Endothelial cell of hepatic sinusoid (primary cell): ENCODE measurements at regions not wholly inside any gene's neighbourhood (a gene's known extent, or its start where the extent isn't known, plus 50 kb on each side); places are given as distances from the start of the nearest gene placed in this dataset.

ENCODE experiments used
- in situ Hi-C: cut with HindIII; loops from 2 replicates; pipeline ENCODE4 v1.10.0; 2017; ENCODE audit warnings: low sequenced_read_pairs

GRCh38 chr14:73800970-73801515 is 50.6 kb upstream of the PTGR2 start:
- in situ Hi-C loops = no loop called here

- in situ Hi-C loops = no loop called here
Measured at GRCh38 chr14:73797543-73798265, 53.9 kb upstream of the PTGR2 start.

GRCh38 chr14:73796893-73797542 is 54.6 kb upstream of the PTGR2 start:
- in situ Hi-C loops = no loop called here

GRCh38 chr14:73796415-73796814 is 55.2 kb upstream of the PTGR2 start:
- in situ Hi-C loops = no loop called here

DNA sequence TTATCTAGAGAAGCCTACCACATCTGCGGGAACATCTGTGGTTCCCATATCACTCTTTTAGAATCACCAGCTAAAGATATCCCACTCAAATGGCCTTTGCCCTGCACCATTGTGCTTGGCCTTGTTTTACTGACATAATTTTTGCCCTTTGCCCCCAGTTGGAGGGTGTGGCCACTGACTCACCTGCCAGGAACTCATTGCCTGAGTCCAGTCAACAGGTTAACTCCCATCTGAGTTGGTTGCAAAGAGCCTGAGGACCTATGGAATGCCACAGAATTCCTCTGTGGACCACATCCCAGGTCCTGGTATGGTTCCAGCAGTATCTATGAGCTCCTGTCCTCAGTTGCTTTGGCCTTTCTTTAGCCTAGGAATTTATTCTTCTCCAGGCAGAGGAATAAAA is 55.7 kb upstream of the PTGR2 start:
- in situ Hi-C loops = no loop called here

GRCh38 chr14:73795466-73795865 is 56.2 kb upstream of the PTGR2 start:
- in situ Hi-C loops = no loop called here

DNA sequence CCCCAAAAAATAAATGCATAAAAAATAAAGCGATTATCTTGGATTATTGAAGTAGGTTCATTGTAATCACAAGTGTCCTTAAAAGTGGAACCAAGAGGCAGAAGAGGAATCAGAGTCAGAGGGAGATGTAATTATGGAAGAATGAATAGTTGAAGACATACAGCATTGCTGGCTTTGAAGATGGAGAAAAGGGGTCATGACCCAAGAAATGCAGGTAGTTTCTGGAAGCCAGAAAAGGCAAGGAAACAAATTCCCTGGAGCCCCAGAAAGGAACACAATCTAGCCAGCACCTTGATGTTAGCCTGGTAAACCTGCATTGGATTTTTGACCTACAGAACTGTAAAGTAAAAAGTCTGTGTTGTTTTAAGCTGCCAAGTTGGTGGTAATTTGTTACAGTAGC is 57.5 kb upstream of the PTGR2 start:
- in situ Hi-C loops = no loop called here

DNA sequence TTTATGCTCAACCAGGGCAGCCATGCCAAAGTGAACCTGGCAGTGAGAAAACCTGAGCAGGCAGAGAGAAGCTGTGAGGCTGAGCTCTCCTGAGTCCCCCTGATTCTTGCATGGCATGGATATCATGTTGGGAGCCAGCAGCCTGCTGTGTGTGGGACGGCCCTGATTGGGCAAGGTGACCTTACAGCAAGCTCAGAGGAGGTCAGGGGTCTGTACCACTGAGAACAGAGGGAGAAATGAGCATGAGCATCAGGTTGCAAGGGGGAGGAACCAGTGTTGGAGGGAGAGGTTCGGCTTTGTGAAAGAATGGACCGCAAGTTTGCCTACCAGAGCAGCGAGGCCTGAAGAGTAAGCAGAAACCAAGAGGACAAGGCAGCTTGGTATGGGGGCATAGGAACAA is 59.1 kb upstream of the PTGR2 start:
- in situ Hi-C loops = no loop called here

DNA sequence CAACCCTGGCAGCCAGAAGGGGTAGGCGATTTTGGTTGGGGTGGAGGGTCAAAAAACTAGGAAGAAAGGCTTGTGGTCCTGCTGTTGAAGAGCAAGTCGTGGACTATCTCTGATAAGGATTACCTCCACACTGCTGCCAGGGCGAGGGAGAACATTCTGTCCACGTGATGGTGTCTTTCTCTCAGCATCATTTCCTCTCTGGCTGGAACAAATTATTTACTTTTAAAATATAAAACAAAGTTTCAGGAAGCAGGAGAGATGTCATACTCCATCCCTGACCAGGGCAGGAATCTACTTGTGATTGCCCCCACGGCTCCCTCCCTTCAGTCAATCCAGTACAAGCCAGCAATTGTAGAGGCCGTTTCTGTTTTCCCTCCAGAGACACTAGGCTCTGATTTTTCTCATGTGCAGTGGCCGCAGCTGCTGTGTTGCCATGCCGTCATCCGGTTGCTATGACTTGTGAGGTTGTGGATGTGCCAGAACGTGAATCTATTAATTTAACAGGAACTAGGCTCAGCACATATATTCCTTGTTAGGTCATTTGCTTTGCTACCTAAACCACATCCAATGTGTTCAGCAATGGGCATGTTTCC is 61.5 kb upstream of the PTGR2 start:
- in situ Hi-C loops = no loop called here

GRCh38 chr14:73788701-73789551 is 62.7 kb upstream of the PTGR2 start:
- in situ Hi-C loops = no loop called here

- in situ Hi-C loops = no loop called here
Measured at GRCh38 chr14:73788317-73788598, 63.4 kb upstream of the PTGR2 start.

DNA sequence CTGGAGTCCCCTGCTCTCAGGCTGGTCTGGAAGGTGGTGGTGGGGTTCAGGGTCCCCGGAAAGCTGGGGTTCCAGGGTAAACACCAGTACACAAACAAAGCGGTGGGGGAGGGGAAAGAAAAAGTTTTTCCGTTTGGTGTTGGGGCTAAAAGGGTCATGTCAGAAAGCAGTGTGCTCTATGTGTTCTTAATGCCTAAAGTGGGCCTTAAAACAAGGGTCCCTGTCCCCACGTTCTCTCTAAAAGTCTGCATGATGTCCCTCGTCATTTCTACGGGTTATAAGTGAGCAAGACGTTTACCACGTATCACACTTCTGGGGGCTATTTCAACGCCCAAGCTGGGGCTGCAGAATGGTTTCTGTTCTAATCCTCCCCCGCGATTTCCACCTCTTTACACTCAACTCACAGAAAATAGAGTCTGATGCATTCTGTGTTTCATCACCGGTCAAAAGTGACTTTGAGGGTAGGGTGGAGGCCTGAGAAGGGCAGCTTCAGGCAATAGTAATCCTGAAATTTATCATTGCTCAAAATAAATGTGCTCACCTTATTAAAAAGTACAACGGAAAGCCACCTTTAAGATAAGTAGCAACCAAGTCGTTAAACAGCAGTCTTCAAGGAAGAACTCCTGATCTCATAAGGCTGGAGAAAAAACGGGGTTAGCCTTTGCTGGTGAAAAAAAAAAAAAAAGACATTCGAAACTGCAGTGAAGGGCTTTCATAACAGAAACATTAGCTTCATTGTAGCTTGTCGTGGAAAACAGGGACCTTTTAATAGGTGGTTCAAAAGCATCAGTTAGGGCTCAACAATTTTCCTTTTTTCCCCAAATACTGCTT is 63.9 kb upstream of the PTGR2 start:
- in situ Hi-C loops = no loop called here

- in situ Hi-C loops = no loop called here
Measured at GRCh38 chr14:73786636-73787485, 64.8 kb upstream of the PTGR2 start.

GRCh38 chr14:73785834-73786635 is 65.6 kb upstream of the PTGR2 start:
- in situ Hi-C loops = no loop called here

DNA sequence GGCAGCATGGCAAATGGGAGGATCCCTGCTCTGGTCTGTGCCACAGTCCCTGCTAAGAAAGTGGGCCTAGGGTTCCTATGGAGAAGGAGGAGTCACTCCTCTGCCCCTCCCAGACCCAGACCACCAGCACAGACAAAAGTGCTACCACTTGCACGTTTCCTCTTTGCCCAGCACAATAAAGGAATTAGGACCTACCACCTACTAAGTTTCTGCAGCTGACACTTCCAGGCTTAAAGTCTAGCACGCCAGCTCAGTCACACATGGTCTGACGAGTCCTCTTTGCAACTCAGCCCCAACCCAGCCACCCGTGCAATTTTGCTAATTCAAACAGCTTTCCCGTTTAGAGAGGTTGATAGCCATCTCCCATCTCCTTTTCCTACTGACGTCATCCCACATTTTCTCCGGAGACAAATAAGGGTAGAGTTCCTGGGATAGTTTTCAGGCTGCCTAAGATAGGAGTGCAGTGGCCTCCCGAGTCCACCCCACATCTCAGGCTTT is 66.2 kb upstream of the PTGR2 start:
- in situ Hi-C loops = no loop called here

DNA sequence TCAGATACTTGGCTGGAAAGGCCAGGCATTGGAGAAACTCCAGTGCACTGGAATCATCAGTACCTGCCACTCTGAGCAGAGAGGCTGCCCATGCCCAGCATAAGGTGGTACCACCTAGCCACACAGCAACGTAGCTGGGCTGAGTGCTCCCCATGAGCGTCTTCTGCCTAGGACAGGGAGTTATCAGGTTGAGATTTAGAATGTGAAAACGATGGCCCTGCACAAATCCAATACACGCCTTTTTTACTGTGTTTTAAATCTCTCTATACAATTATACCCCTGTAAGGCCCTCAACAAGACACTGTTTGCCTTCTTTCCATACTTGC is 66.7 kb upstream of the PTGR2 start:
- in situ Hi-C loops = loop anchor here (5.0 kb wide), 2 partner anchors 37 to 38 kb away; no protein-coding TSS in a partner anchor

DNA sequence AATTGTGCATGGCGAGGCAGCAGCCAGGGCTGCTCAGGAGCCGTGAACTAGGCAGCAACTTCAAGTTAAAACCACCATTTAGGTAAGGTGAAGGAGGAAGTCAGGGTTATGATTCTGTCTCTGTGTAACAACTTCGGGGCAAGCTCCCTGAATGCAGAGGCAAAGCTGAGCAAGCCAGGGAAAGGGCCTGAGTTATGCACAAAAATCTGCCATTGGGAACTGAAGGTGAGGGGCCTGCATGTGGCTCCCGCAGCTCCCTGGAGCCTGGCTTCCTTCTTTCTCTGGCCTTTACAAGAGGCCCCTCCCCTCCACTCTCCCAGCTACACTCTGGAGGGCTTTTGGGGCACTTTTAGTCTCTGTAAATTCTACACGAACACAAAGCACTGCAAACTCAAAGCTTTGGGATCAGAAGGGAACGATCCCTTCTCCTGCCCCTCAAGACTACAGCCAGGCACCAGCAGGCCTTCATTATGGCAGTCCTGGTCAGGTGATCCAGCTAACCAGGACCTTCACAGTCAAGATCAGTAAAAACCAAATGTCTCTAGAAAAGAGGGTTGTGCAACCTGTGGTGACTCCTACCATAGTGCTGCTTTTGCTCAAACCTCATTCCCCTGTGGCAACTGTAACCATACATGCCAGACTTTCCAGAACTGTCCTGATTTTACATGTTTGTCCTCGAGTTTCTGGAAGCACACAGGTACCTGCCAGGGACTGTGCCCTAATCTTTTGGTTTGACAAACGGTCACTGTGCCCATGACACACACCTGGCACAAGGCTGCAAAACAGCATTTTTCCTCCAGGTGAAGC is 67.2 kb upstream of the PTGR2 start:
- in situ Hi-C loops = loop anchor here (5.0 kb wide), 2 partner anchors 37 to 38 kb away; no protein-coding TSS in a partner anchor
